RKO (cell line): ENCODE measurements at regions not wholly inside any gene's neighbourhood (a gene's known extent, or its start where the extent isn't known, plus 50 kb on each side); places are given as distances from the start of the nearest gene placed in this dataset.
"Not testable (repeated sequence)": the region's sequence is repeated elsewhere in the genome, so short reads cannot be mapped to it uniquely, and the experiment has no call there.

Source experiments
- DNase-seq: peaks from one replicate; pipeline ENCODE4 v3.0.0-alpha.2; 2016; ENCODE audit warnings: low spot score

DNA sequence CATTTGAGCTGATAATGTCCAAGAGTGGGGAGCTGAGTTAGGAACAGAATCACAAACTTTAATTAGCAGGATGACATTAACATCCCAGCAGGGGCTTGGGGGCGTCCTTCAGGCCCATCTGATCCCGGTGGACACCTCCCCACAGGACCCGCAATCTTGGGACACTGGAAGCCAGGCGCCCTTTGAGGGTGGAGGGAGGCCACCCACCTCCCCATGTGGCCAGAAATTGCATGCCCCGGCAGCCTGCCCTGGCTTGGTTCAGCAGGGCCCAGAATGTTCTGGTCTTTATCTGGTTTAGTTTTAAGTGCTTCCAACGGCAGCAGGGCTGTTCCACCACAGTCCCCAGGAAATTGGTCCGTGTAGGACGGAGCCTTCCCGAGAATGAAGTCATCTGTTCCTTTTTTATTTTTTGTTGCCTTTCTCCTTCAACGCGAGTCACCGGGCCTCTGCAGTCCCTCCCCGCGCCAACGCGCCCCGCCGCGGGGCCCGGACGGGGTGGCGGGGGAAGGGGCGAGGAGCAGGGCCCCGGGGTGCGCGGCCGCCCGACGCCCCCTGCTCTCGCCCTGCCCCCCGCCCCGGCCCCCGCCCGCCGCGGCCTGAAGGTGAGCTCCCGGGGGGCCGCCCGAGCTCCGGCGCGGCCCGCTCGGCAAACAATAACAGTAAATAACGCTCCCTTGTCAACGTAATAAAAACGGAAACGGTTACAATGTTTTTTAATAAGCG lies 207.9 kb downstream of the C9orf50 start:
- DNase-seq, result peak; percentile 85

DNA sequence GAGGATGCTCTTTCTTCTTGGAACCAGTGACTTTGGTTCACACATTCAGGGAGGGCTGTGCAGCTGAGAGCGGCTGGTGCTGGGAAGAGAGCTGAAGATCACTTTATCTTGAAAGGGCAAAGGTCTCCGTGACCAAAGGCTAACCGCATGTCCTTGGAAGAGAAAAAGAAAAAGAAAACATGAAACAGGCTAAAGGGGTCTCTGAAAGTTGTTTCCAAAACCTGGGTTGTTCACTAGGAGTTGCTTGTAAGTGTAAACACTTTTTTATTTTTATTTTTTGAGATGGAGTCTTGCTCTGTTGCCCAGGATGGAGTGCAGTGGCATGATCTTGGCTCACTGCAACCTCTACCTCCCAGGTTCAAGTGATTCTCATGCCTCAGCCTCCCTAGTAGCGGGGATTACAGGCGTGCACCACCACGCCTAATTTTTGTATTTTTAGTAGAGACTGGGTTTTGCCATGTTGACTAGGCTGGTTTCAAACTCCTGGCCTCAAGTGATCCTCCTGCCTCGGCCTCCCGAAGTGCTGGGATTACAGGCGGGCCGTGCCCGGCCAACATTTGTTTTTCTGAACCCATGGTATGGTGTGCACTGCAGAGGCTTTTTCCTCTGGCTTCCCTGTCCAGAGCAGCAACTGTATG lies 208.6 kb downstream of the C9orf50 start:
- not testable (repeated sequence) for DNase-seq

DNA sequence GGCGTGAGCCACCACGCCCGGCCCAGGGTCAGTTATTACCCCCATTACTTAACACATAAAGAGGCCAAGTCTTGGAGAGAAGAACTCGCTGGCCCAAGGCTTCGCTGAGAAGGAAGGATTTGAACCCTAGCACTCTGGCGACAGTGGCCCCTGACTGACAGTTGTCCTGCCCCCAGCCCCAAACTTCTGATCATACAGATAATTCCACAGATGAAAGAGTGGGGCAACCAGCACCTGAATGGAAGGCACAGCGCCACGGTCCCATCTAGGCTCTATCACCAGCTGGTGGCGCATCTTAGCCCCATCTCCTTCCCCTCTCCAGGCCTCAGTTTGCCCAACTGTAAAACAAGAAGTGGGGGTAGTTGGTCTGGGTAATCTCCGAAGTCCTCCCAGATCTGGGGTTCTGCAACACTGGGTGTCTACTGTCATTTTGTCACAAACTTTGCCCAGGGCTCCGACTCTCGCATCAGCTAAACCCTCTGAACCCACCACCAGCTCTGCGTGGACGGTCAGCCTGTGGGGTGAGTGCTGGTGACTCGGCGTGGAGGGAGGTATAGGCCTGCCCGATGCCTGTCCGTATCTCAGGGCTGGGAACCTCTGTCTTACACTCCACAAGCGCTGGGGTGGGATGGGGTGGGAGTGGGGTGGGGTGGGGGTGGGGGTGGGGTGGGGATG lies 209.3 kb downstream of the C9orf50 start:
- DNase-seq, result no peak

DNA sequence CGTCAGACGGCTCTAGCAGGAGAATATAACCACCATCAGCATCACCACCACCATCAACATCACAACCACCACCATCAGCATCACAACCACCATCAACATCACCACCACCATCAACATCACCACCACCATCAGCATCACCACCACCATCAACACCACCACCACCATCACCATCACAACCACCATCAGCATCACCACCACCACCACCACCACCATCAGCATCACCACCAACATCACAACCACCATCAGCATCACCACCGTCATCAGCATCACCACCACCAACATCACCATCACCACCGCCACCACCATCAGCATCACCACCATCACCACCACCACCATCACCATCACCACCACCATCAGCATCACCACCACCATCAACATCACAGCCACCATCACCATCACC lies 210.7 kb downstream of the C9orf50 start:
- DNase-seq, result no peak

DNA sequence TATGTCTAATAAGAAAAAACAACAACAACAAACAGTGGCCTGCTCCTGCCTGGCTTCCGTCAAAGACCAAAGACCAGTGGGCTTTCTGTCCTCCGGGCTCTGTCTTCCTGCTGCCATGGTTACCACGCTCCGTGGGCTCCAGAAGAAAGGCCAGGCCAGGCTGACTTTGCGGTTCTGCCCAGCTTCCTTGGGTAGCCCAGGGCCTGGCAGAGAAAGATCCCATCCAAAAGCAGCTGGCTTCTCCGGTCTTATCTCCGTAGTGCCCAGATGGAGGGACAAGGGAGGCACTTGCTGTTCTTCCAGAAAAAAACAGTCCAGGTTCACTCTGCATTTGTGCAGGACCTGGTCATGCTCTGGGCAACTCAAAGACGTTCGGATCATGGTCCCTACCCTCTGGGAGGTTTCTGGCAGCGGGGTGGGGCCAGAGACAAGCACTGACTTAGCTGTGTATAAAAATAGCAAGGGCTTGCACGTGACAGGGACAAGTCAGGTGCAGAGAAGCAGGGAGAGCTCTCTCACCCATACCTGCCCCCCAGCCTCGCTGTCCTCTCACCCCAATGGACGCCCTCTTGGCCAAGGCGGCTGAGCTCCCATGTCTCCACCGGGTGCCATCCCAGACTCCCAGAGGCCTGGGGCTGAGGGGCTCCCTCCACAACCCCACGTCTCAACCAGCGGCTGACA lies 212.2 kb downstream of the C9orf50 start:
- no peak for DNase-seq

DNA sequence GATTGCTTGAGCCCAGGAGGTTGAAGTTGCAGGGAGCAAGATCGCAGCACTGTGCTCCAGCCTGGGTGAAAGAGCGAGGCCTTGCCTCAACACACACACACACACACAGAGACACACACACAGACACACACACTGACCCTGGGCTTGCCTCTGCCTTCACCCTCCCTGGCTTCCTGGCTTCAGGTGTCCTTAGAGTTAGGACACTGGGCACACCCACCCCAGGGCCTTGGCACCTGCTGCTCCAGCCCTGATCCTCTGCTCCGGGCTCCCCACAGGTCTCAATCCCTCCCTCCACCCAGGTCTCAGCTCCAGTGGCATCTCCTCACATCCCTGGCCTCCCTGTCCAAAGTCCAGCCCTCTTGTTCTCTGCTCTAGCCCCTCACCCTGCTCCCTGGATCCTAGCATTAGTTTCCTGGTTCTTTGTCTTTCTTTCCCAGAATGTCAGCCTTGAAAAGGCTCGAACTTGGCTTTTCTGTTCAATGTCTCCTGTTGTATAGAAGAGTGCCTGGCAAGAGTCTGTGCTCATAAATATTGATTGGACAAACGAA lies 212.9 kb downstream of the C9orf50 start:
- no peak for DNase-seq

DNA sequence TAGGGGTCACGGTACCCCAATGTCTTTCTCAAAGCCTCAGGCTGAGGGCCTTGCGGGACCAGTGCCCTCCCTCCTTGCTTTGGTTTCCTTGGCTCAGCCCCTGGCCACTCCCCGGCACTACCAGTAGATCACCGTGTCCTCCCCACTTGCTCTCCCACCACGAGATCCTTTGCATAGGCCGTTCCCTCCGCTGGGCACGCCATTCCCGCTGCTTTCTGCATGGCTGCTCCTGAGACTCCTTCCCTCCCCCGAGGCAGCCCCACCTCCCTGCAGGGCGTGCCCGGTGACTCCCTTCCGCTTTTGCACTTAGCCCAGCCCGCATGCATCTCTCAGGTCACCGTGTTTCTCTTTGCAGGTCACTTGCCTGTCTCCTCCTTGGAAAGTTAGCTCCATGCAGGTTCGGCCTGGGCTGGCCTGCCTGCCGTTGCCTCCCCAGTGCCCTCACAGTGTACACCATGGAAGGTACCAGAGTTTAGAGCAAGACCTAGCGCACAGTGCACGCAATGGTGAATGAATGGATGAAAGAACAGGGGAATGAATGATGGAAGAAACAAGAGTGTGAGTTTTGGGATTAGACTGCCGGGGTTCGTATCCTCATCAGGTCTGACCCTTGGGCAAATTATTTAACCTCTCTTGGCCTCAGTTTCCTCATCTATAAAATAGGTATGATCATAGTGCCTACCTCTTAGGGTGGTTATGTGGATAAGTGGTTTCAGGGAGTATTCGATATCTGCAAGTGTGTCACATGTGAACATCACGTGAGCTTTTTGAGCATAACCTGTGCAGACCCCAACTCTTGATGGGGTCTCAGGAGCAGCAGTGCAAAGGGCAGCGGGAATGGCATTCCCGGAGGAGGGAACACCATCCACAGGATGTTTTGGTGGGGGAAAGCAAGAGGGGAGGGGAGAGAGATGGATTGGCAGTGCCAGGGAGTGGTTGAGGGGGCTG lies 214.3 kb downstream of the C9orf50 start:
- DNase-seq, result no peak

DNA sequence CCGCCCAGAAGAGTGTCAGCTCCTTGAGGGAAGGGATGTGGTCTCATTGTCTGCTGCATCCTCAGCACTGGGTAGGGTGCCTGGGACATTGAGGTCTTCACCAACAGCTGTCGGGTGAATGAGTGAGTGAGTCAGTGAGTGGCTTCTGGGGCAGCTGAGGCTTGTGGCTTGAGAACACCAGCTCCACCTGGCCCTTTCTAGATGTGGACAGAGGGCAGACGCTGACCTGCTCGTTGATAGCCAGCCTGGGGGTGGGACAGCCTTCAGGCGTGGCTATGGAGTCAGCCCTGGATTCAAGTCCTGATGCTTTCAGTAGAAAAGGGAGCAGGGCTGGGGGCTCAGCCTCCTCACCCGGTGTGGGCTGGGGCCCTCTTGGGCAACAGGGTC lies 215.1 kb downstream of the C9orf50 start:
- no peak for DNase-seq

DNA sequence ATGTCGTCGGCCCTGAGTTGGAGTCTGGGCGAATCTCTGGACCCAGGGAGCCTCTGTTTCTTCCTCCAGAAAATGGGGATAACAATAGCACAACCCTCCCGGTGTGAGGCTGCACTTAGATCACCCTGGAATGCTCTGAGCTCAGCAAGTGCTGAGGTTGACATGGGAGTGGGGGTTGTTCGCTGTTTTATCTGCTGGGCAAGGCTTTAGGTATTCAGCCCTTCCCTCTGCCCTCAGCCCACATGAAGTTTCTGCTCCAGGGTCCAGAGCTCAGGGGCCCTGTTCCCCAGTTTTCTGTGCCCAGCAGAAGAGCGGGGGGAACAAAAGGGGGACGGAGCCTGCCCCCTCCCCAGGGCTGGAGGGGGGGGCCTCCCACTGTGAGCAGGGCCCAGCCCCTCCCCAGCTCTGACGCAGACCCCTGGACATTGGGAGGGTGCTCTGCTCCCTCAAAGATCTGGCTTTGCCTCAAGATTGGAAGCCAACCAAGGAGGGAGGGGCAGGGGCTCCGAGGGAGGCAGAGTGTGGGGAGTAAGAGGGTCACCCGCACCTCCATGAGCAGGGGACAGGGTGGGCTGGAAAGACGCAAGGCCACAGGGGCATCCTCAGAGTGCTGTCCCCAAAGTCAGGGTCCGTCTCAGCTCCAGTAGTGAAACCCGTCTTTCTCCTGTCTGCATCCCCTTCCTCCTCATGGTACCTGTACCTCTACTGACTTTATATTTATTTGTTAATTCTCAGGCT lies 215.6 kb downstream of the C9orf50 start:
- no peak for DNase-seq

DNA sequence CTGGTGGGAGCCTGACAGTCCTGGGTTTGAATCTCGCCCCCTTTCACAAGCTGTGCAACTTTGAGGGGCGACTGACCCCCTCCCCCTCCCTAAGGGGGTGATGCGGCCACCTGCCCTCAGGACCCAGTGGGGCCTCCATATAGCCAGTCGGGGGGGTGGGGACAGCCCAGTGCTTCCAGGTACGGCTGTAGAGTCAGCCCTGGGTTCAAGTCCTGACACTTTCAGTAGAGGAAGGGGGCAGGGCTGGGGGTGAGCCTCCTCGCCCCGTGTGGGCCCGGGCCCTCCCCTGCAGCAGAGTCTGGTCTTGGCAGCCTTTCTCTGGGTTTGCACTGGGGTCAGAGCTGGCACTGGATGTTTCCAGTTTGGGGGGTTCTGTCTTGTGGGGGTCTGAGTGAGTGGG lies 216.3 kb downstream of the C9orf50 start:
- DNase-seq, result no peak

DNA sequence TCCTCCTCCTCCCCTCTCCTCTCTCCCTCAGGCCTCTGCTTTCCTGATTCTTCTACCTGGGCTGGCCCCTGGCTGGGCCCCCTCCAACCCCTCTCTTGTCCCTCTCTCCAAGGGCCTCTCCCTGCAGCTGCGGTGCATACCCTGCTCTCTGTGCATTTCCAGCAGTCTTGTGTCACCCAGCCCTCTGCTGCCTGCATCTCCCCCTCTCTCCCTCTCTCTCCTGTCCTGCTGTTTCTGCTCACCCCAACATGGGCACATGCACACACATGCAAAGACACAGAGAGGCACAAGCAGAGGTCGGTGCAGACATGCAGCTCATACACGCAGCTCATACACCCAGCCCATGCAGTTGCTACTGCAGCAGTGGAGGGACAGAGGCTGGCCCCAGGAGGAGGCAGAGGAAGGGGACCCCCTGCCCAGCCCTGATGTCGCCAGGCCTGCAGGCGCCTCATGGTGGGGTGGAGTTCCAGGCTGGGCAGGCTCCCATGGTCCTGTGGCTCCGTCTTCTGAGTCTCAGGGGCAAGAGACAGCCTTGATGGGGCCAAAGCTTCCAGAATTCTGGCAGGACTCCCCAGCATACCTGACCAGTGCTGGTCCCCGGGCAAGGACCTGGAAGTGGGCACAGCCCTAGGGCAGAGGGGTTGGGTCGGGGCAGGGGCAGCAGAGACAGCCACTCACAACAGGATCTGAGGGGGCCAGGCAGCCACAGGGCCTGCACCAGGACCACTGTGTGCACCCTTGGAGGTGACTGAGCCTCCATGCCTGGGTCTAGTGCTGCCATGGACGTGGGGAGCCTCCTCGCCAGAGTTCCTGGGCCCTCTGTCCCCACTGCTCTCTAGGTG lies 216.9 kb downstream of the C9orf50 start:
- DNase-seq, result no peak

DNA sequence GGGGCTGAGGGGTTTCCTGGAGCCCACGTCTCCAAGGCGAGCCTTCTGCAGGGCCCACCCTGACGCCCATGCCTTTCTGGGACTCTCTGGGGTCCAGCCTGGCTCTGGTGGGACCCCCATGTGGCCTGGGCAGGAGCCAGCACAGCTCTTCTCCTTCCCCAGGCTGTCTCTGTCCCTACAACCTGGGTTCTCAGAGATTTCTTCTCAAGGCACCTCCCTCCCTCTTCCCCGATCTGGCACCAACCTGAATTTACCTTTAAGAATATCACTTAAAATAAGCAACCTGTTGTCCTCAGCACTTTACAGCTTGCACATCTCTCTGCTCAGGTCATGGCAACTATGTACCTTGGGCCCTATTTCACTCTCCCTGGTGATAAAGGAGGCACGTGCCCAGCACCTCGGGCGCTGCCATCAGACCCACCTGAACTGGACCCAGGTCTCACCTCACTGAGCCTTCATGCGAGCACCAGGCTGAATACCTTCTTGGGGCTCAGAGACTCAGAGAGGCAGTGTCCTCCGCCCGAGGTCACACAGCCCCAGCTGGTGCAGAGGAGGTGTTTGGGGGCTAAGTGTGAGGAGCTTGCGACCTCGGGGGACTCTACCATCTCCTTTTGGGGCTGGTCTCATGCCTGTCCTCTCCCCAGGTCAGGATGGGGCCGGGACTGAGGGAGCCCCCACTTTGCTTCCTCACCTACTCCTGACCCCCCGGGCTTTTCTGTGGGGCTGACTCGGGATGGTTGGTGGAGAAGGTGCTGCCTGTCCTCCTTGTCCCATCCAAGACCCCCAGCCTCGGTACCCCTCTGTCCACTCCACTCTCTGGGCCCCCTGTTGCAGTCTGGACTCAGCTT lies 217.7 kb downstream of the C9orf50 start:
- no peak for DNase-seq

DNA sequence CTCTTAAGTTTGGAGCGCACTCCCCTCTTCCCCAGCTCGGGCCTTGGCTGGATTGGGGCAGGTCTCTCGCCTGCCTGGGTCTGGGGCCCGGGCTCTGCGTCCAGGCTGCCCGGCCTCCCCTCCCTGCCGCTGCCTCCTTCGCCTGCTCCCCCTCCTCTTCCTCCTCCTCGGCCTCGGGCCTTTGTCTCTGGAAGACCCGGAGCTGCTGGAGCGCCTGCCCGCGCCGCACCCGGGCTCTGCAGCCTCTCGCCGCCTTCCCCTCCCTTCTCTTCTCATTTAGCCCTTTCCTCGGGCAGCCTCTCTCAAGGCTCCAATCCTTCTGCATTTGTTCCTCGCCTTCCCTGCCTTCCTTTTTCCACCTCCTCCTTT lies 218.5 kb downstream of the C9orf50 start:
- DNase-seq, result no peak

DNA sequence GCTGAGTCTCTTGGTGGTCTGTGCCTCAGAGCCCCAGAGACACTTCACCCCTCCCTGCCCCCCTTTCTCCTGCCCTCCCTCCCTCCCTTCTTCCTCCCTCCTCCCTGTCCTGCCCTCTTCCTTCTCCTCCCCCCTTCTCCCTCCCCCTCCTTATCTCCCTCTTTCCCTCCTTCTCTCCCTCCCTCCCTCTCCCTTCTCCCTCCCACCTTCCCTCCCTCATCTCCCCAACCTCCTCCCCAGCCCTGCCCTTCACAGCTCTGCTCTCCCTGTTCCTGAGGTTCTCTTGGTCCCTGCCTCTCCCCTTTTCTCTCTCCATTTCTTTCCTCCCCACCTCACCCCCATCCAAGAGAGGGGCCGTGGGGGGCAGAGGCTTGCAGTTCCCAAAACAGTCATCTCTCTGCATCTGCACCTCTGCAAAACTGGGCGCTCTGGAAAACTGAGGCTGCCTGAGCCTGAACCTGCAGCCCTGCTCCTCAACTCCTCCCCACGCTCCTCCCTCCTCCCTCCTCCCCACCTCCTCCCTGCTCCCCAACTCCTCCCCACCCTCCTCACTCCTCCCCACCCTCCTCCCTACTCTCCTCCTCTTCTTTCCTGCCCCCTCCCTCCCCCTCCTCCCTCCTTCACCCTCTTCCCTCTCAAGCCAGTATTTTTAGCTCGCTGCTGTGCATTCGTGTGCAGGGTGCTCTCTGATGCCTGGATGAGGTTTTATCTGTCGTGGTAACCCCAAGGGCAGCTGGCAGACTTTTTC lies 219.1 kb downstream of the C9orf50 start:
- no peak for DNase-seq

DNA sequence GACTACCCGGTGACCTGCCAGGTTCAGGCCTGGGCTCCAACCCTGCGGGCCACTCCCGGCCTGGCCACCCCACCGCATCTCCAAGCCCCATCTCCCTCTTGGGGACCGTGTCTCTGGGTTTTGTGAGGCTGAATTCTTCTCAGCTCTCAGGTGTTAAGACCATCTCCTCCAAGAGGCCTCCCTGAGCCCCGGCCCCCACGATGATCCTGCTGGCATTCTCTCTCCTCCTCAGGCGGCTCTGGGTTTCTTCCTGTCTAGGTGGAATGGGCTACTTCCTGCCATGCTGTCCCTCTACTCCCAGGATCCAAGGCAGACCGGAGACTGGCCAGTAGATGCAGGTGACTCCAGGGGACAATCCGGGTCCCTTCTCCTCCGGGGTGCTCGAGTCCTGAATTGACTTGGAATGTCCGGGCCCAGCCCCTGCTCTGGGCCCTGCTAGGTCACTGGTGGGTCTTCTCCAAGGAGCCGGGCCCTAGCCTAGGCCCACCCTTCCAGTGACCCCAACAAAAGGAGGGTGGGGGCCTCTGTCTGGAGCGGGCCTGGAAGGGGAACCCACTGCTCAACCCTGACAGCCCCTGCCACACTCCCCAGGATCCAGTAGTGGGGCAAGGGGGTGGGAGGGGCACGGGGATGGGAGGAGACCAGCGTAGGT lies 219.8 kb downstream of the C9orf50 start:
- no peak for DNase-seq

DNA sequence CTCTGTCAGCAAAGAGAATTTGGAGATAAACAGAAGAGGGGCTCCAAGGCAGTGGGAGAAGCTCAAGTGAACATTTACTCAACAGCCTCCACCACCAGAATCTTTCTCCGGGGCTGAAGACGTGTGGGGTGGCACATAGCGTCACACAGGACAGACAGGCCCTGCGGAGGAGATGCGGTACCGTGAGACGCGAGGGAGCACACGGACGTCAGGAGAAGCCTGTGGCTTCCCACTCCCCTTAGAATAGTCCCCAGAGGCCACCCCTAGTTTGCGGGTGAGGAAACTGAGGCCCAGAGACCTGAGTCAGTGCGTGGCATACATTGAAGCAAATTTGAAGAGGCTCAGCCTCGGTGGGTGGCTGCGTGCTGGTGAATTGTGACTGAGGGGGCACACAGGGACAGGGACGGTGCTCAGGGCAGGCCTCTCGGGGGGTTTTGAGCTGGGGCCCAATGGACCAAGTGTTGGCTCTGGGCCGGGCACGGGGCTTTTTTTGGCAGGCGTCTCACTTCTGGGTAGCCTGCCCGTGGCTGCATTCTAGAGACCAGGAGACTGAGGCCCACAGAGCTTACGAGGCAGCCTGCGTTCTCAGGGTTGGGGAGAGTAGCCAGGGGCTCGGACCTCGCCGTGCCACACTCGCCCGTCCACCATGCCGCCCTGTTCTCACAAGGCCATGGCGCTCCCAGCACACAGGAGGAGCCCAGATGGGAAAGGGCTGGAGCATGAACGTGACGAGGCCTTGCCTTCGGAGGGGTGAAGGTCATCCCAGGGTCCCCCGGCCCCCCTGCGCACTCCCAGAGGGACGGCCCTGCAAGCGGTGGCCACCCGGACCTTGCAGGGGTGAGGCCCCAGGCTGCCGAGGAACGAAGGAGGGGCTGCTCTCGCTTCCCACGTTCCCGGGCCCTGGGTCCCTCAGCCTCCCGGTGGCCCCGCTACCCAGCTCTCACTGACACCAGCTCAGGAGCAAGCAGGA lies 220.6 kb downstream of the C9orf50 start:
- DNase-seq, result no peak

DNA sequence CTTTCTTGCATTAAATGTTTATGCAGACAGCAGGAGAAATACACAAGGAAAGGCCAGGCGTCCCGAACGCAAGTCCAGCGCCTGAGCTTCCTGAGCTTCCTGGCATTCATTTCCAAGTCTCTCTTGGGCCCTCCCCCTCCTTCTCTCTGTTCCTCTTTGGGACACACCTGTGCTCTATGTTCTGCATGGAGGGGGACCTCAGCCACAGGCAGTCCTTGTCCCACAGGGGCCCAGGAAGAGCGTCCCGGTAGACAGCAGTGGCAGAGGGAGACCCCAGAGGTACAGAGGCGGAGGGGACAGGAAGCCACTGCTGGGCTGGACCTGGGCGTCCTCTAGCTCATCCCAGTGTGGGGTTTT lies 221.3 kb downstream of the C9orf50 start:
- no peak for DNase-seq
